GM23338 (cell line): ENCODE measurements at regions not wholly inside any gene's neighbourhood (a gene's known extent, or its start where the extent isn't known, plus 50 kb on each side); places are given as distances from the start of the nearest gene placed in this dataset.

Experiments
- ATAC-seq: fragments of 200-7000 bp; cut with Tn5 transposase; 3 replicates; pipeline ENCODE4 v1.9.1; 2020
- DNase-seq: peaks from one replicate; pipeline ENCODE4 v3.0.0-alpha.2; 2015; ENCODE audit warnings: low spot score
- H2AFZ ChIP-seq: fragments of 200-600 bp; sonication (generic); 2 replicates; pipeline ENCODE4 v1.8.0; 2016; ENCODE audit warnings: antibody characterized with exemption, mild to moderate bottlenecking, moderate library complexity
- H3F3A ChIP-seq: fragments of 200-600 bp; sonication (generic); replicated peaks from 2 replicates; pipeline ENCODE4 v1.8.0; 2017; ENCODE audit warnings: antibody characterized with exemption, mixed run types, low read depth
- H3K27ac ChIP-seq: fragments of 200-600 bp; sonication (generic); 2 replicates; pipeline ENCODE4 v1.6.1; 2016; ENCODE audit warnings: low read depth
- H3K27me3 ChIP-seq: fragments of 200-600 bp; sonication (generic); 2 replicates; pipeline ENCODE4 v1.8.0; 2016; ENCODE audit warnings: mild to moderate bottlenecking, mixed run types, moderate library complexity; ENCODE audit not compliant: insufficient read depth
- H3K36me3 ChIP-seq: fragments of 200-600 bp; sonication (generic); 2 replicates; pipeline ENCODE4 v1.8.0; 2016; ENCODE audit warnings: mild to moderate bottlenecking; ENCODE audit not compliant: insufficient read depth
- H3K4me1 ChIP-seq: fragments of 200-600 bp; sonication (generic); 2 replicates; pipeline ENCODE4 v1.8.0; 2016; ENCODE audit warnings: mild to moderate bottlenecking, moderate library complexity; ENCODE audit not compliant: insufficient read depth
- H3K4me2 ChIP-seq: fragments of 200-600 bp; sonication (generic); 2 replicates; pipeline ENCODE4 v1.7.1; 2017; ENCODE audit warnings: mixed run types
- H3K4me3 ChIP-seq: fragments of 200-600 bp; sonication (generic); 2 replicates; pipeline ENCODE4 v1.6.1; 2016; ENCODE audit warnings: mixed run types
- H3K79me2 ChIP-seq: fragments of 200-600 bp; sonication (generic); replicated peaks from 2 replicates; pipeline ENCODE4 v1.8.0; 2017; ENCODE audit warnings: mild to moderate bottlenecking; ENCODE audit not compliant: insufficient read depth
- H3K9me2 ChIP-seq: fragments of 200-600 bp; sonication (generic); 2 replicates; pipeline ENCODE4 v1.8.0; 2017; ENCODE audit not compliant: insufficient read depth
- H4K20me1 ChIP-seq: fragments of 200-600 bp; sonication (generic); replicated peaks from 2 replicates; pipeline ENCODE4 v1.8.0; 2017; ENCODE audit warnings: mild to moderate bottlenecking; ENCODE audit not compliant: insufficient read depth
- H3K27ac Mint-ChIP-seq: 2 replicates; pipeline ENCODE4 v1.8.0; 2020; ENCODE audit warnings: inconsistent platforms, mild to moderate bottlenecking, moderate library complexity, mixed read lengths
- H3K27me3 Mint-ChIP-seq: 3 replicates; pipeline ENCODE4 v1.8.0; 2022; ENCODE audit warnings: low read depth, mild to moderate bottlenecking, moderate library complexity, mixed read lengths, inconsistent platforms; ENCODE audit not compliant: insufficient read depth, poor library complexity
- H3K36me3 Mint-ChIP-seq: 3 replicates; pipeline ENCODE4 v1.8.0; 2021; ENCODE audit warnings: low read depth, mild to moderate bottlenecking, inconsistent platforms, moderate library complexity, mixed read lengths
- H3K4me1 Mint-ChIP-seq: 3 replicates; pipeline ENCODE4 v1.8.0; 2020; ENCODE audit warnings: mild to moderate bottlenecking, inconsistent platforms, mixed read lengths
- H3K4me3 Mint-ChIP-seq: 3 replicates; pipeline ENCODE4 v1.8.0; 2021; ENCODE audit warnings: moderate library complexity, mild to moderate bottlenecking, inconsistent platforms, mixed read lengths
- H3K9me3 Mint-ChIP-seq: 3 replicates; pipeline ENCODE4 v1.8.0; 2020; ENCODE audit warnings: moderate library complexity, mild to moderate bottlenecking, inconsistent platforms, mixed read lengths
- CREB1 ChIP-seq: fragments of 250-450 bp; sonication (Bioruptor Pico); IDR thresholded peaks from 2 replicates; pipeline ENCODE4 v1.5.0; 2020; ENCODE audit warnings: low read depth, mild to moderate bottlenecking, moderate library complexity
- EZH2phosphoT487 ChIP-seq: fragments of 200-600 bp; sonication (generic); IDR thresholded peaks from one replicate; pipeline ENCODE4 v1.8.1; 2018; ENCODE audit warnings: antibody characterized with exemption; ENCODE audit not compliant: unreplicated experiment
- JUNB ChIP-seq: IDR thresholded peaks from one replicate; pipeline ENCODE4 v1.6.1; 2016; ENCODE audit warnings: antibody characterized with exemption; ENCODE audit not compliant: unreplicated experiment
- NANOG ChIP-seq: IDR thresholded peaks from 2 replicates; pipeline ENCODE4 v1.6.1; 2016; ENCODE audit warnings: antibody characterized with exemption, borderline replicate concordance
- POLR2AphosphoS5 ChIP-seq: IDR thresholded peaks from 2 replicates; pipeline ENCODE4 v1.6.1; 2016; ENCODE audit warnings: antibody characterized with exemption, low read depth
- STAT1 ChIP-seq: IDR thresholded peaks from one replicate; pipeline ENCODE4 v1.6.1; 2016; ENCODE audit warnings: antibody characterized with exemption; ENCODE audit not compliant: unreplicated experiment
- ZNF114 ChIP-seq: fragments of 250-450 bp; sonication (Bioruptor Pico); IDR thresholded peaks from 2 replicates; pipeline ENCODE4 v1.5.0; 2020; ENCODE audit warnings: mild to moderate bottlenecking, moderate library complexity
- TF ChIP-seq, protein P1 (sequence below): fragments of 250-450 bp; sonication (Bioruptor Pico); IDR thresholded peaks from 2 replicates; pipeline ENCODE4 v1.5.0; 2020; ENCODE audit warnings: mild to moderate bottlenecking, moderate library complexity
- TF ChIP-seq, protein P2 (sequence below): IDR thresholded peaks from 2 replicates; pipeline ENCODE4 v1.6.1; 2016; ENCODE audit warnings: antibody characterized with exemption

DNA sequence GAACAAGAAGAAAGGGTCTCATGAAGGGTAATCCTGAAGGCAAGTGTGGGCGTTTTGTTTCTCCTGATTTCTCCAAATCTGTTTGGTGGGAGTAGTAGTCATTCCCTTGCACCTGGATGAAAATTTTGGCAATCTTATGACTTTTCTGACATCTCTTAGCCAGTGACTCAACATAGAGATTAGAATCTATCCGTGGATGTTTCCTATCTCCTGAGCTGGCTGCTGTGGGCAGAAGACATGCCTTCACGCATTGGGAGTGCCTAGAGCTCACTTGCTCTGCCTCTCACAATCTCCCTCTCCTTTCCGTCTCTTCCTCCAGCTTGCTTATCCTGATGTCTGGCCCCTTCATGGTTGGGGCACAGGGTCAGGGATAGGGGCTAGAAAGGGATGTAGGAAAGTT, 174.2 kb upstream of the NFIA start:
- Histone ChIP-seq H3K4me1 (peaks cover 47% of the 10 kb centered on the region), H3K79me2 (no peaks in the 10 kb centered on the region), H2AFZ (no peak overlapping the region), H3F3A (no peaks in the 10 kb centered on the region), H3K27ac (no peak overlapping the region), H3K4me3 (no peak overlapping the region), H3K9me2 (peaks cover 5% of the 10 kb centered on the region; the same call in 1 of the 2 replicates), H3K27me3 (no peaks in the 10 kb centered on the region), H3K36me3 (no peaks in the 10 kb centered on the region), H4K20me1 (no peaks in the 10 kb centered on the region), H3K4me2 (no peak overlapping the region)
- H3K27ac Mint-ChIP-seq: no peak overlapping the region
- H3K36me3 Mint-ChIP-seq: no peaks in the 10 kb centered on the region
- no peaks in the 10 kb centered on the region; the same call in 2 of the 3 replicates for H3K9me3 Mint-ChIP-seq
- TF ChIP-seq EZH2phosphoT487 (no peak), JUNB (no peak), NANOG (no peak), STAT1 (no peak), CREB1 (CRISPR knock-in tag) (no peak), POLR2AphosphoS5 (no peak), ZNF114 (CRISPR knock-in tag) (no peak)
- TF ChIP-seq, protein P1, sequence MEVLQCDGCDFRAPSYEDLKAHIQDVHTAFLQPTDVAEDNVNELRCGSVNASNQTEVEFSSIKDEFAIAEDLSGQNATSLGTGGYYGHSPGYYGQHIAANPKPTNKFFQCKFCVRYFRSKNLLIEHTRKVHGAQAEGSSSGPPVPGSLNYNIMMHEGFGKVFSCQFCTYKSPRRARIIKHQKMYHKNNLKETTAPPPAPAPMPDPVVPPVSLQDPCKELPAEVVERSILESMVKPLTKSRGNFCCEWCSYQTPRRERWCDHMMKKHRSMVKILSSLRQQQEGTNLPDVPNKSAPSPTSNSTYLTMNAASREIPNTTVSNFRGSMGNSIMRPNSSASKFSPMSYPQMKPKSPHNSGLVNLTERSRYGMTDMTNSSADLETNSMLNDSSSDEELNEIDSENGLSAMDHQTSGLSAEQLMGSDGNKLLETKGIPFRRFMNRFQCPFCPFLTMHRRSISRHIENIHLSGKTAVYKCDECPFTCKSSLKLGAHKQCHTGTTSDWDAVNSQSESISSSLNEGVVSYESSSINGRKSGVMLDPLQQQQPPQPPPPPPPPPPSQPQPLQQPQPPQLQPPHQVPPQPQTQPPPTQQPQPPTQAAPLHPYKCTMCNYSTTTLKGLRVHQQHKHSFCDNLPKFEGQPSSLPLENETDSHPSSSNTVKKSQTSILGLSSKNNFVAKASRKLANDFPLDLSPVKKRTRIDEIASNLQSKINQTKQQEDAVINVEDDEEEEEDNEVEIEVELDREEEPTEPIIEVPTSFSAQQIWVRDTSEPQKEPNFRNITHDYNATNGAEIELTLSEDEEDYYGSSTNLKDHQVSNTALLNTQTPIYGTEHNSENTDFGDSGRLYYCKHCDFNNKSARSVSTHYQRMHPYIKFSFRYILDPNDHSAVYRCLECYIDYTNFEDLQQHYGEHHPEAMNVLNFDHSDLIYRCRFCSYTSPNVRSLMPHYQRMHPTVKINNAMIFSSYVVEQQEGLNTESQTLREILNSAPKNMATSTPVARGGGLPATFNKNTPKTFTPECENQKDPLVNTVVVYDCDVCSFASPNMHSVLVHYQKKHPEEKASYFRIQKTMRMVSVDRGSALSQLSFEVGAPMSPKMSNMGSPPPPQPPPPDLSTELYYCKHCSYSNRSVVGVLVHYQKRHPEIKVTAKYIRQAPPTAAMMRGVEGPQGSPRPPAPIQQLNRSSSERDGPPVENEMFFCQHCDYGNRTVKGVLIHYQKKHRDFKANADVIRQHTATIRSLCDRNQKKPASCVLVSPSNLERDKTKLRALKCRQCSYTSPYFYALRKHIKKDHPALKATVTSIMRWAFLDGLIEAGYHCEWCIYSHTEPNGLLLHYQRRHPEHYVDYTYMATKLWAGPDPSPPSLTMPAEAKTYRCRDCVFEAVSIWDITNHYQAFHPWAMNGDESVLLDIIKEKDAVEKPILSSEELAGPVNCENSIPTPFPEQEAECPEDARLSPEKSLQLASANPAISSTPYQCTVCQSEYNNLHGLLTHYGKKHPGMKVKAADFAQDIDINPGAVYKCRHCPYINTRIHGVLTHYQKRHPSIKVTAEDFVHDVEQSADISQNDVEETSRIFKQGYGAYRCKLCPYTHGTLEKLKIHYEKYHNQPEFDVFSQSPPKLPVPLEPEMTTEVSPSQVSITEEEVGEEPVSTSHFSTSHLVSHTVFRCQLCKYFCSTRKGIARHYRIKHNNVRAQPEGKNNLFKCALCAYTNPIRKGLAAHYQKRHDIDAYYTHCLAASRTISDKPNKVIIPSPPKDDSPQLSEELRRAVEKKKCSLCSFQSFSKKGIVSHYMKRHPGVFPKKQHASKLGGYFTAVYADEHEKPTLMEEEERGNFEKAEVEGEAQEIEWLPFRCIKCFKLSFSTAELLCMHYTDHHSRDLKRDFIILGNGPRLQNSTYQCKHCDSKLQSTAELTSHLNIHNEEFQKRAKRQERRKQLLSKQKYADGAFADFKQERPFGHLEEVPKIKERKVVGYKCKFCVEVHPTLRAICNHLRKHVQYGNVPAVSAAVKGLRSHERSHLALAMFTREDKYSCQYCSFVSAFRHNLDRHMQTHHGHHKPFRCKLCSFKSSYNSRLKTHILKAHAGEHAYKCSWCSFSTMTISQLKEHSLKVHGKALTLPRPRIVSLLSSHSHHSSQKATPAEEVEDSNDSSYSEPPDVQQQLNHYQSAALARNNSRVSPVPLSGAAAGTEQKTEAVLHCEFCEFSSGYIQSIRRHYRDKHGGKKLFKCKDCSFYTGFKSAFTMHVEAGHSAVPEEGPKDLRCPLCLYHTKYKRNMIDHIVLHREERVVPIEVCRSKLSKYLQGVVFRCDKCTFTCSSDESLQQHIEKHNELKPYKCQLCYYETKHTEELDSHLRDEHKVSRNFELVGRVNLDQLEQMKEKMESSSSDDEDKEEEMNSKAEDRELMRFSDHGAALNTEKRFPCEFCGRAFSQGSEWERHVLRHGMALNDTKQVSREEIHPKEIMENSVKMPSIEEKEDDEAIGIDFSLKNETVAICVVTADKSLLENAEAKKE (CRISPR knock-in tag): no peak
- TF ChIP-seq, protein P2, sequence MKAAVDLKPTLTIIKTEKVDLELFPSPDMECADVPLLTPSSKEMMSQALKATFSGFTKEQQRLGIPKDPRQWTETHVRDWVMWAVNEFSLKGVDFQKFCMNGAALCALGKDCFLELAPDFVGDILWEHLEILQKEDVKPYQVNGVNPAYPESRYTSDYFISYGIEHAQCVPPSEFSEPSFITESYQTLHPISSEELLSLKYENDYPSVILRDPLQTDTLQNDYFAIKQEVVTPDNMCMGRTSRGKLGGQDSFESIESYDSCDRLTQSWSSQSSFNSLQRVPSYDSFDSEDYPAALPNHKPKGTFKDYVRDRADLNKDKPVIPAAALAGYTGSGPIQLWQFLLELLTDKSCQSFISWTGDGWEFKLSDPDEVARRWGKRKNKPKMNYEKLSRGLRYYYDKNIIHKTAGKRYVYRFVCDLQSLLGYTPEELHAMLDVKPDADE: no peak
- H3K4me3 Mint-ChIP-seq: no peak overlapping the region
- ATAC-seq (no peak), DNase-seq (no peak)
- peaks cover 4% of the 10 kb centered on the region for H3K27me3 Mint-ChIP-seq
- H3K4me1 Mint-ChIP-seq: peaks cover 52% of the 10 kb centered on the region
